ENCODE measurements at regions not wholly inside any gene's neighbourhood (a gene's known extent, or its start where the extent isn't known, plus 50 kb on each side); places are given as distances from the start of the nearest gene placed in this dataset.

- no peak for TF ChIP-seq MAX (IDR thresholded peaks at IDR 0.05)
- no peak for TF ChIP-seq EP300 (IDR thresholded peaks at IDR 0.05; ENCODE audit: borderline replicate concordance)
- TF ChIP-seq EGR1 (IDR thresholded peaks at IDR 0.05), result no peak
- TF ChIP-seq TAF1 (IDR thresholded peaks at IDR 0.05; ENCODE audit: low read depth), result no peak
- TF ChIP-seq, protein P1, sequence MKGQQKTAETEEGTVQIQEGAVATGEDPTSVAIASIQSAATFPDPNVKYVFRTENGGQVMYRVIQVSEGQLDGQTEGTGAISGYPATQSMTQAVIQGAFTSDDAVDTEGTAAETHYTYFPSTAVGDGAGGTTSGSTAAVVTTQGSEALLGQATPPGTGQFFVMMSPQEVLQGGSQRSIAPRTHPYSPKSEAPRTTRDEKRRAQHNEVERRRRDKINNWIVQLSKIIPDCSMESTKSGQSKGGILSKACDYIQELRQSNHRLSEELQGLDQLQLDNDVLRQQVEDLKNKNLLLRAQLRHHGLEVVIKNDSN (IDR thresholded peaks at IDR 0.05), result no peak
- TF ChIP-seq, protein P2, sequence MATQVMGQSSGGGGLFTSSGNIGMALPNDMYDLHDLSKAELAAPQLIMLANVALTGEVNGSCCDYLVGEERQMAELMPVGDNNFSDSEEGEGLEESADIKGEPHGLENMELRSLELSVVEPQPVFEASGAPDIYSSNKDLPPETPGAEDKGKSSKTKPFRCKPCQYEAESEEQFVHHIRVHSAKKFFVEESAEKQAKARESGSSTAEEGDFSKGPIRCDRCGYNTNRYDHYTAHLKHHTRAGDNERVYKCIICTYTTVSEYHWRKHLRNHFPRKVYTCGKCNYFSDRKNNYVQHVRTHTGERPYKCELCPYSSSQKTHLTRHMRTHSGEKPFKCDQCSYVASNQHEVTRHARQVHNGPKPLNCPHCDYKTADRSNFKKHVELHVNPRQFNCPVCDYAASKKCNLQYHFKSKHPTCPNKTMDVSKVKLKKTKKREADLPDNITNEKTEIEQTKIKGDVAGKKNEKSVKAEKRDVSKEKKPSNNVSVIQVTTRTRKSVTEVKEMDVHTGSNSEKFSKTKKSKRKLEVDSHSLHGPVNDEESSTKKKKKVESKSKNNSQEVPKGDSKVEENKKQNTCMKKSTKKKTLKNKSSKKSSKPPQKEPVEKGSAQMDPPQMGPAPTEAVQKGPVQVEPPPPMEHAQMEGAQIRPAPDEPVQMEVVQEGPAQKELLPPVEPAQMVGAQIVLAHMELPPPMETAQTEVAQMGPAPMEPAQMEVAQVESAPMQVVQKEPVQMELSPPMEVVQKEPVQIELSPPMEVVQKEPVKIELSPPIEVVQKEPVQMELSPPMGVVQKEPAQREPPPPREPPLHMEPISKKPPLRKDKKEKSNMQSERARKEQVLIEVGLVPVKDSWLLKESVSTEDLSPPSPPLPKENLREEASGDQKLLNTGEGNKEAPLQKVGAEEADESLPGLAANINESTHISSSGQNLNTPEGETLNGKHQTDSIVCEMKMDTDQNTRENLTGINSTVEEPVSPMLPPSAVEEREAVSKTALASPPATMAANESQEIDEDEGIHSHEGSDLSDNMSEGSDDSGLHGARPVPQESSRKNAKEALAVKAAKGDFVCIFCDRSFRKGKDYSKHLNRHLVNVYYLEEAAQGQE (IDR thresholded peaks at IDR 0.05; ENCODE audit: low read depth), result peak; percentile 49; the same call in 1 of the 2 replicates
These were observed 189.4 kb downstream of the QDPR start for GRCh38 chr4:17322514-17322913.

DNA sequence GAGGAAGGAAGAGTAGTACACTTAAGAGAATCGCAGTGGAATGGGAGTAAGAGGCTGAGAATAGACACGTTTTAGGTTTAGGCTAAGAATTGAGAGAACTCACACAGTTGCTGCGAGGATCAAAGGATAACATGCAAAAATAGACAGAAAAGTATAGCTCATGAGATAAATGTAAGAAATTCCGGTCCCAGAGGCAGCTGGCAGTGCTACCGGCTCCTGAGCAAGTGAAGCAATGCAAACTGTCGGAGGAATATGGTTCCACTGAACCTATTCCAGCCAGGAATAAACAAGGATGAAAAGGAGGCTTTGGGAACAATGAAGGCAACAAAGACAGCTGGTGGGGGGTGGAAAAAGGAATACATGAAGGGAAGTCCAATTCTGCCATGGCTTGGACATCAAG is 191.8 kb downstream of the QDPR start:
- TF ChIP-seq CEBPB (IDR thresholded peaks at IDR 0.05) (no peak), TCF12 (IDR thresholded peaks at IDR 0.05; ENCODE audit: low read depth) (no peak)
- TF ChIP-seq, protein P2 (IDR thresholded peaks at IDR 0.05; ENCODE audit: low read depth), result no peak

DNA sequence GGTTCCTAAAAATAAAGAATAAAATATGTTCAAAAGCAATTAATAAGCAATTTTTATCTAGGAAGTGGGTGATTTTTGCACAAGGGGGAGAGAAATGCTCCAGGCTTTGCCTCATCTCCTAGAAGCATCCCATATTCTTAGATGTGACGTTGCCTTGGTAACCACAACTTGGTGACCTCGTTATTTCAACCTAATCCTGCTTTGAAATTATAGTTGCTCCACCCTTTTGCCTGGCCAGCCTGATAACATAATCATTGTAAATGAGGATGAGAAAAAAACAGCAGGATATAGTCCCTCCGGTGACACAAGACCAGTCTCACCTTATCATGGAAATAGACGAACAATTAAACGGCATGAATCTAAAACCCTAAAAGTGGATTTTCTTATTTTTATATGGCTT is 194.4 kb downstream of the QDPR start:
- no peak for TF ChIP-seq FOXM1 (IDR thresholded peaks at IDR 0.05; ENCODE audit: borderline replicate concordance, low read depth)
- no peak for TF ChIP-seq YY1 (IDR thresholded peaks at IDR 0.05; ENCODE audit: low read depth)
- TF ChIP-seq TEAD4 (IDR thresholded peaks at IDR 0.05), result no peak
- TF ChIP-seq NFIC (IDR thresholded peaks at IDR 0.05), result no peak
- TF ChIP-seq TCF12 (IDR thresholded peaks at IDR 0.05; ENCODE audit: low read depth), result no peak
- TF ChIP-seq, protein P2 (IDR thresholded peaks at IDR 0.05; ENCODE audit: low read depth), result no peak
- no peak for TF ChIP-seq TAF1 (IDR thresholded peaks at IDR 0.05; ENCODE audit: low read depth)
- TF ChIP-seq MAX (IDR thresholded peaks at IDR 0.05), result no peak
- no peak for TF ChIP-seq RAD21 (IDR thresholded peaks at IDR 0.05; ENCODE audit: low read depth)
- TF ChIP-seq EP300 (IDR thresholded peaks at IDR 0.05; ENCODE audit: borderline replicate concordance), result no peak
- TF ChIP-seq EGR1 (IDR thresholded peaks at IDR 0.05), result no peak
- TF ChIP-seq, protein P1 (IDR thresholded peaks at IDR 0.05), result no peak
- no peak for TF ChIP-seq CREB1 (IDR thresholded peaks at IDR 0.05; ENCODE audit: low read depth)
- TF ChIP-seq CEBPB (IDR thresholded peaks at IDR 0.05), result no peak
- TF ChIP-seq ZBTB7A (IDR thresholded peaks at IDR 0.05; ENCODE audit: low read depth), result no peak

DNA sequence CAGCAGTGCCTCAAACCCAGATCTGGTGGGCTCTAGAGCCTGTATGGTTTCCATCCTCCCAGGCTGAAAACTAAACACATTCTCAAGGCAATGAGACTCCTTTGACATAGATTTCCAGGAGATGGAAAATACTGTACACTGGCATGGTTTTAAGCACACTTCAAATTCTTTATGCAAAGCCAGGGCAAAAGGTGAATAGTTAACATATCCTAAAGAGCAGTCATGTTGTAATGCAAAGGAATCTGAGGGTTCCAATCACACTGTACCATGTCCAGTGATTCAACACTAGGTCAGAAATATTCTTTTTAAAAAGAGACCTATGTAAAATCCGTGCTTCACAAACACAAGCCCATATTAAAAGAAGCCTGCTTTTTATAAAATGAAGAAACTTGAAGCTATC is 195.3 kb downstream of the QDPR start:
- TF ChIP-seq FOXM1 (IDR thresholded peaks at IDR 0.05; ENCODE audit: borderline replicate concordance, low read depth) (no peak), TEAD4 (IDR thresholded peaks at IDR 0.05) (no peak), EP300 (IDR thresholded peaks at IDR 0.05; ENCODE audit: borderline replicate concordance) (no peak), TAF1 (IDR thresholded peaks at IDR 0.05; ENCODE audit: low read depth) (no peak)

GRCh38 chr4:17315459-17315858 is 196.4 kb downstream of the QDPR start:
- no peak for TF ChIP-seq EP300 (IDR thresholded peaks at IDR 0.05; ENCODE audit: borderline replicate concordance)
- TF ChIP-seq FOXM1 (IDR thresholded peaks at IDR 0.05; ENCODE audit: borderline replicate concordance, low read depth), result no peak
- TF ChIP-seq CEBPB (IDR thresholded peaks at IDR 0.05), result no peak
- TF ChIP-seq RAD21 (IDR thresholded peaks at IDR 0.05; ENCODE audit: low read depth), result no peak

- no peak for TF ChIP-seq TEAD4 (IDR thresholded peaks at IDR 0.05)
- no peak for TF ChIP-seq TCF12 (IDR thresholded peaks at IDR 0.05; ENCODE audit: low read depth)
- TF ChIP-seq MAX (IDR thresholded peaks at IDR 0.05), result no peak
- TF ChIP-seq CREB1 (IDR thresholded peaks at IDR 0.05; ENCODE audit: low read depth), result no peak
- TF ChIP-seq ZBTB7A (IDR thresholded peaks at IDR 0.05; ENCODE audit: low read depth), result no peak
- no peak for TF ChIP-seq YY1 (IDR thresholded peaks at IDR 0.05; ENCODE audit: low read depth)
- TF ChIP-seq EGR1 (IDR thresholded peaks at IDR 0.05), result no peak
- TF ChIP-seq EP300 (IDR thresholded peaks at IDR 0.05; ENCODE audit: borderline replicate concordance), result no peak
- no peak for TF ChIP-seq CEBPB (IDR thresholded peaks at IDR 0.05)
- no peak for TF ChIP-seq FOXM1 (IDR thresholded peaks at IDR 0.05; ENCODE audit: borderline replicate concordance, low read depth)
- no peak for TF ChIP-seq TAF1 (IDR thresholded peaks at IDR 0.05; ENCODE audit: low read depth)
- TF ChIP-seq NFIC (IDR thresholded peaks at IDR 0.05), result no peak
- TF ChIP-seq RAD21 (IDR thresholded peaks at IDR 0.05; ENCODE audit: low read depth), result no peak
- TF ChIP-seq, protein P1 (IDR thresholded peaks at IDR 0.05), result no peak
- TF ChIP-seq, protein P2 (IDR thresholded peaks at IDR 0.05; ENCODE audit: low read depth), result no peak
These were observed 198.7 kb downstream of the QDPR start for GRCh38 chr4:17313194-17313593.

Data from Ishikawa (cell line).